WI38 (cell line): ENCODE measurements at regions not wholly inside any gene's neighbourhood (a gene's known extent, or its start where the extent isn't known, plus 50 kb on each side); places are given as distances from the start of the nearest gene placed in this dataset.

Experiments
- H3K4me3 ChIP-seq: 2 replicates; pipeline ENCODE4 v1.5.1; 2011; ENCODE audit warnings: low read depth, mild to moderate bottlenecking, control low read depth, low read length
- CTCF ChIP-seq: IDR thresholded peaks from 2 replicates; pipeline ENCODE4 v1.5.1; 2012; ENCODE audit warnings: low read depth, mild to moderate bottlenecking, control low read depth, low read length

- no peak for TF ChIP-seq CTCF
- no peak overlapping the region for H3K4me3 ChIP-seq
Observed at GRCh38 chr15:94105760-94106159, 125.6 kb upstream of the MCTP2 start.

- H3K4me3 ChIP-seq, result no peak overlapping the region
- TF ChIP-seq CTCF, result no peak
Observed at GRCh38 chr15:94100863-94101262, 130.5 kb upstream of the MCTP2 start.

GRCh38 chr15:94099574-94099960 lies 131.8 kb upstream of the MCTP2 start:
- TF ChIP-seq CTCF, result no peak

GRCh38 chr15:94098921-94099573 lies 132.3 kb upstream of the MCTP2 start:
- H3K4me3 ChIP-seq, result no peak overlapping the region
- no peak for TF ChIP-seq CTCF

More at GRCh38 chr15:94099574-94099960, 131.8 kb upstream of the MCTP2 start:
- no peak overlapping the region for H3K4me3 ChIP-seq

GRCh38 chr15:94097552-94097951 lies 133.8 kb upstream of the MCTP2 start:
- H3K4me3 ChIP-seq, result no peak overlapping the region
- no peak for TF ChIP-seq CTCF

- TF ChIP-seq CTCF, result no peak
- no peak overlapping the region for H3K4me3 ChIP-seq
Observed at GRCh38 chr15:94094310-94094709, 137.1 kb upstream of the MCTP2 start.

GRCh38 chr15:94086341-94086740 lies 145.0 kb upstream of the MCTP2 start:
- no peak for TF ChIP-seq CTCF
- H3K4me3 ChIP-seq, result no peak overlapping the region
